Neural cell (in vitro differentiated cells): ENCODE measurements at regions not wholly inside any gene's neighbourhood (a gene's known extent, or its start where the extent isn't known, plus 50 kb on each side); places are given as distances from the start of the nearest gene placed in this dataset.

Experiments
- H2AFZ ChIP-seq: fragments of 200-600, 300-800 bp; sonication (generic), shearing (Covaris generic); 2 replicates; pipeline ENCODE4 v1.6.0; 2014; ENCODE audit warnings: low read depth, mild to moderate bottlenecking, antibody characterized with exemption, low read length, moderate library complexity
- H3F3A ChIP-seq: fragments of 200-600 bp; shearing (Covaris generic); 2 replicates; pipeline ENCODE4 v1.6.1; 2016; ENCODE audit warnings: mild to moderate bottlenecking, moderate library complexity, mixed read lengths, antibody characterized with exemption, low read length; ENCODE audit not compliant: insufficient read depth, poor library complexity, severe bottlenecking
- H3K27ac ChIP-seq: fragments of 200-600, 300-800 bp; sonication (generic), shearing (Covaris generic); 2 replicates; pipeline ENCODE4 v1.5.1; 2014; ENCODE audit warnings: mild to moderate bottlenecking, low read length, moderate library complexity
- H3K27me3 ChIP-seq: fragments of 300-800, 200-600 bp; sonication (generic), shearing (Covaris generic); 2 replicates; pipeline ENCODE4 v1.6.0; 2014; ENCODE audit warnings: mild to moderate bottlenecking, low read depth, low read length, moderate library complexity; ENCODE audit not compliant: insufficient read depth
- H3K36me3 ChIP-seq: fragments of 300-800, 200-600 bp; sonication (generic), shearing (Covaris generic); 2 replicates; pipeline ENCODE4 v1.5.1; 2014; ENCODE audit warnings: mild to moderate bottlenecking, antibody characterized with exemption, low read length, moderate library complexity; ENCODE audit not compliant: insufficient read depth
- H3K4me2 ChIP-seq: fragments of 300-800, 200-600 bp; sonication (generic), shearing (Covaris generic); 2 replicates; pipeline ENCODE4 v1.6.0; 2014; ENCODE audit warnings: mild to moderate bottlenecking, low read length
- H3K4me3 ChIP-seq: fragments of 300-800, 200-600 bp; sonication (generic), shearing (Covaris generic); 2 replicates; pipeline ENCODE4 v1.5.1; 2014; ENCODE audit warnings: mild to moderate bottlenecking, low read length, moderate library complexity
- H3K79me2 ChIP-seq: fragments of 200-600 bp; shearing (Covaris generic); replicated peaks from 2 replicates; pipeline ENCODE4 v1.6.0; 2014; ENCODE audit warnings: mild to moderate bottlenecking, low read length, moderate library complexity; ENCODE audit not compliant: insufficient read depth
- H3K9ac ChIP-seq: fragments of 300-800, 200-600 bp; sonication (generic), shearing (Covaris generic); 2 replicates; pipeline ENCODE4 v1.6.1; 2016; ENCODE audit warnings: mild to moderate bottlenecking, low read length, mixed read lengths
- H3K9me2 ChIP-seq: fragments of 200-600 bp; shearing (Covaris generic); 2 replicates; pipeline ENCODE4 v1.6.1; 2016; ENCODE audit warnings: mild to moderate bottlenecking, low read length, mixed read lengths; ENCODE audit not compliant: insufficient read depth
- H3K9me3 ChIP-seq: fragments of 200-600, 300-800 bp; sonication (generic), shearing (Covaris generic); 2 replicates; pipeline ENCODE4 v1.6.1; 2016; ENCODE audit warnings: mild to moderate bottlenecking, mixed run types, low read length, moderate library complexity, mixed read lengths
- H4K20me1 ChIP-seq: fragments of 200-600 bp; shearing (Covaris generic); 2 replicates; pipeline ENCODE4 v1.6.1; 2016; ENCODE audit warnings: mild to moderate bottlenecking, mixed run types; ENCODE audit not compliant: insufficient read depth
- CTCF ChIP-seq: fragments of 450-650 bp; IDR thresholded peaks from 2 replicates; pipeline ENCODE4 v1.5.1; 2014; ENCODE audit warnings: antibody characterized with exemption, mild to moderate bottlenecking, moderate library complexity; ENCODE audit not compliant: poor library complexity, severe bottlenecking
- EP300 ChIP-seq: fragments of 450-650 bp; conservative IDR thresholded peaks from 2 replicates; pipeline ENCODE4 v1.6.1; 2014; ENCODE audit warnings: antibody characterized with exemption, mild to moderate bottlenecking, moderate library complexity; ENCODE audit not compliant: poor library complexity, severe bottlenecking
- EZH2 ChIP-seq: fragments of 200-600, 300-800 bp; shearing (Covaris generic), sonication (generic); IDR thresholded peaks from 2 replicates; pipeline ENCODE4 v1.6.1; 2014; ENCODE audit warnings: antibody characterized with exemption, low read length, borderline replicate concordance, mild to moderate bottlenecking; ENCODE audit not compliant: insufficient read depth, poor library complexity, severe bottlenecking
- MXI1 ChIP-seq: fragments of 450-650 bp; conservative IDR thresholded peaks from 2 replicates; pipeline ENCODE4 v1.6.1; 2014; ENCODE audit warnings: antibody characterized with exemption, mild to moderate bottlenecking; ENCODE audit not compliant: poor library complexity, severe bottlenecking
- POLR2AphosphoS5 ChIP-seq: IDR thresholded peaks from 2 replicates; pipeline ENCODE4 v1.6.1; 2012
- RAD21 ChIP-seq: fragments of 450-650 bp; conservative IDR thresholded peaks from 2 replicates; pipeline ENCODE4 v1.6.1; 2014; ENCODE audit warnings: antibody characterized with exemption, mild to moderate bottlenecking, moderate library complexity
- REST ChIP-seq: IDR thresholded peaks from 2 replicates; pipeline ENCODE4 v1.6.1; 2012; ENCODE audit warnings: borderline replicate concordance
- SMC3 ChIP-seq: fragments of 450-650 bp; conservative IDR thresholded peaks from 2 replicates; pipeline ENCODE4 v1.6.1; 2014; ENCODE audit warnings: antibody characterized with exemption, mild to moderate bottlenecking, moderate library complexity; ENCODE audit not compliant: poor library complexity
- TAF1 ChIP-seq: IDR thresholded peaks from 2 replicates; pipeline ENCODE4 v1.6.1; 2012; ENCODE audit warnings: low read depth

- H3K9me2 ChIP-seq: no peaks in the 10 kb centered on the region
- H3K9ac ChIP-seq: no peak overlapping the region
- no peaks in the 10 kb centered on the region for H3K79me2 ChIP-seq
- H3K4me3 ChIP-seq: no peak overlapping the region
- no peaks in the 10 kb centered on the region for H3F3A ChIP-seq
- H2AFZ ChIP-seq: no peak overlapping the region
- H3K36me3 ChIP-seq: no peaks in the 10 kb centered on the region
- H3K9me3 ChIP-seq: no peaks in the 10 kb centered on the region
- no peak overlapping the region for H3K4me2 ChIP-seq
- H4K20me1 ChIP-seq: no peaks in the 10 kb centered on the region
- H3K27ac ChIP-seq: no peak overlapping the region
- no peaks in the 10 kb centered on the region for H3K27me3 ChIP-seq
- TF ChIP-seq SMC3 (no peak), MXI1 (no peak), CTCF (no peak), POLR2AphosphoS5 (no peak)
Measured at GRCh38 chr11:106281455-106282173, 204.2 kb downstream of the AASDHPPT start.

- H3K36me3 ChIP-seq: no peaks in the 10 kb centered on the region
- H3K79me2 ChIP-seq: no peaks in the 10 kb centered on the region
- no peak for TF ChIP-seq MXI1
- no peak for TF ChIP-seq RAD21
- no peak for TF ChIP-seq POLR2AphosphoS5
- no peak for TF ChIP-seq REST
- no peak for TF ChIP-seq EP300
- no peak for TF ChIP-seq TAF1
- TF ChIP-seq CTCF: no peak
- TF ChIP-seq SMC3: no peak
- no peak for TF ChIP-seq EZH2
- no peaks in the 10 kb centered on the region for H3K9me3 ChIP-seq
- H3K27me3 ChIP-seq: no peaks in the 10 kb centered on the region
- no peak overlapping the region for H3K4me3 ChIP-seq
- no peaks in the 10 kb centered on the region for H3F3A ChIP-seq
- H2AFZ ChIP-seq: no peak overlapping the region
- no peak overlapping the region for H3K9ac ChIP-seq
- H3K27ac ChIP-seq: no peak overlapping the region
- no peaks in the 10 kb centered on the region for H3K9me2 ChIP-seq
- H4K20me1 ChIP-seq: no peaks in the 10 kb centered on the region
- H3K4me2 ChIP-seq: no peak overlapping the region
Measured at GRCh38 chr11:106286881-106287504, 209.5 kb downstream of the AASDHPPT start.
